ENCODE measurements at regions not wholly inside any gene's neighbourhood (a gene's known extent, or its start where the extent isn't known, plus 50 kb on each side); places are given as distances from the start of the nearest gene placed in this dataset.

DNA sequence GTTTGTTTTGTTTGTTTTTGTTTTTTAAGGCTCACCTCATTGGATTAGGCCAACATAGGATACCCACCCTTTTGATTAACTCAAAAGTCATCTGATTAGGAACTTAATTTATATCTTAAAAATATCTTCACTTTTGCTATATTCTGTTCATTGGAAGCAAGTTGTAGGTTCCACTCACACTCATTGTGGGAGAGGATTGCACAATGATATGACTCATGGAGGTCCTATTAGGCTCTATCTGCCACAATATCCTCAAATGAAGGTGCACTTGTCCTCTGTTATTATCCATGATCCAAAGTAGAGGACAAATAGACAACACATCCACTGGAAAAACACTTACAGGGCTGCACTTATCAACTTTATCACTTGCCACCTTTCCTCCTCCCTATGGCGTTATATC, 60.5 kb upstream of the ADAMTS3 start:
- Histone ChIP-seq H3K27me3 (no peaks in the 10 kb centered on the region), H3K27ac (no peak overlapping the region), H3K9me3 (no peaks in the 10 kb centered on the region), H3K4me1 (no peaks in the 10 kb centered on the region), H3K36me3 (no peaks in the 10 kb centered on the region), H3K4me3 (no peak overlapping the region)
- DNase-seq (ENCODE audit: low spot score in 2 of 2) = no peak
- 96% methylated on average over 1 of the region's 1 CpG for WGBS
- TF ChIP-seq, protein P1, sequence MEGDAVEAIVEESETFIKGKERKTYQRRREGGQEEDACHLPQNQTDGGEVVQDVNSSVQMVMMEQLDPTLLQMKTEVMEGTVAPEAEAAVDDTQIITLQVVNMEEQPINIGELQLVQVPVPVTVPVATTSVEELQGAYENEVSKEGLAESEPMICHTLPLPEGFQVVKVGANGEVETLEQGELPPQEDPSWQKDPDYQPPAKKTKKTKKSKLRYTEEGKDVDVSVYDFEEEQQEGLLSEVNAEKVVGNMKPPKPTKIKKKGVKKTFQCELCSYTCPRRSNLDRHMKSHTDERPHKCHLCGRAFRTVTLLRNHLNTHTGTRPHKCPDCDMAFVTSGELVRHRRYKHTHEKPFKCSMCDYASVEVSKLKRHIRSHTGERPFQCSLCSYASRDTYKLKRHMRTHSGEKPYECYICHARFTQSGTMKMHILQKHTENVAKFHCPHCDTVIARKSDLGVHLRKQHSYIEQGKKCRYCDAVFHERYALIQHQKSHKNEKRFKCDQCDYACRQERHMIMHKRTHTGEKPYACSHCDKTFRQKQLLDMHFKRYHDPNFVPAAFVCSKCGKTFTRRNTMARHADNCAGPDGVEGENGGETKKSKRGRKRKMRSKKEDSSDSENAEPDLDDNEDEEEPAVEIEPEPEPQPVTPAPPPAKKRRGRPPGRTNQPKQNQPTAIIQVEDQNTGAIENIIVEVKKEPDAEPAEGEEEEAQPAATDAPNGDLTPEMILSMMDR (IDR thresholded peaks at IDR 0.05) = no peak
- no peak for TF ChIP-seq POLR2A (IDR thresholded peaks at IDR 0.05)

DNA sequence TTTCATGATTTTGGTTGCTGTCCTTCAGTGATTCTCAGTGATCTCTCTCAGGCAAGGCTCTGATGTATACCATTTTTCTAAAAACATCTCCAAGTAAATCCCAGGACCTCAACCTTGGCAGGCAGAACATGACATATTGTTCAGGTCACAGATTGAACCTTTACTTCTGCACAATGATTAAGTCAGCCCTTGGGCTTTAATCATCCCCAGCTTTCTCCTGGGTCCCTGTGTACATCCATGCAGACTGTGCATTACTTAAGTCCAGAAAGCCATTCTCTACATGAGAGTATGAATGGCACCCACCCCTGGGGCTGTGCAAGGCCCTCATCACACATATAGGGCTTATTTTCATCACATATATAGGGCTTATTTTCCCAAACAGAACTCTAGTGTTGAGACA, 58.7 kb upstream of the ADAMTS3 start:
- Histone ChIP-seq H3K9me3 (no peaks in the 10 kb centered on the region), H3K27ac (no peak overlapping the region), H3K4me1 (no peaks in the 10 kb centered on the region), H3K27me3 (no peaks in the 10 kb centered on the region), H3K36me3 (no peaks in the 10 kb centered on the region), H3K4me3 (no peak overlapping the region)
- DNase-seq (ENCODE audit: low spot score in 2 of 2) = no peak
- TF ChIP-seq EP300 (IDR thresholded peaks at IDR 0.05) (no peak), POLR2A (IDR thresholded peaks at IDR 0.05) (no peak), POLR2AphosphoS5 (IDR thresholded peaks at IDR 0.05) (no peak)
- TF ChIP-seq, protein P1 (IDR thresholded peaks at IDR 0.05) = no peak
